ELR (cell line): ENCODE measurements at regions not wholly inside any gene's neighbourhood (a gene's known extent, or its start where the extent isn't known, plus 50 kb on each side); places are given as distances from the start of the nearest gene placed in this dataset.
A peak's percentile ranks its signal among the peaks of the same experiment; 100 is the strongest.

ENCODE experiments used
- DNase-seq: peaks from one replicate; pipeline ENCODE4 v3.0.0-alpha.2; 2015; ENCODE audit warnings: low read depth

- DNase-seq = no peak
Measured at GRCh38 chr1:57868239-57868638, 444.4 kb upstream of the DAB1 start.

GRCh38 chr1:57866998-57867397 is 443.1 kb upstream of the DAB1 start:
- no peak for DNase-seq

GRCh38 chr1:57860931-57861565 is 437.2 kb upstream of the DAB1 start:
- DNase-seq = no peak

GRCh38 chr1:57860325-57860724 is 436.5 kb upstream of the DAB1 start:
- DNase-seq = no peak

DNA sequence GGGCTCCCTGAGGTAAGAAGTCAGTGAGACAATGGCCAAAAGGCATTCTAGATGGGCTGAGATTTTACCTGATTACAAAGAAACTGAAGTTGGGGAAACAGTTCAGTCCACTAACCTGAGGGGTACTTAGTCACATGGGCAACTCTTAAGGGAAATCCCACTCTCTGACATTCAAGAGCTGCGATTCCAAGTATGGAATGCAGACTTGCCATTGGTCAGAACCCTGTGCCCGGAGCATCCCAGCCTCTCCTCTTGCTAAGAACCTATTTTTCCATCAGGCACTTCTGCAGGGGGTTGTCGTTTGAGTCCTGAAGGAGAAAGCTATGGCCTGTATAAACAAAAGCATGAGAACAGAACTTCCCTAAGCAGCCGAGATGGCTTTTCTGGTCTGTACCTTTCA is 434.9 kb upstream of the DAB1 start:
- no peak for DNase-seq

DNA sequence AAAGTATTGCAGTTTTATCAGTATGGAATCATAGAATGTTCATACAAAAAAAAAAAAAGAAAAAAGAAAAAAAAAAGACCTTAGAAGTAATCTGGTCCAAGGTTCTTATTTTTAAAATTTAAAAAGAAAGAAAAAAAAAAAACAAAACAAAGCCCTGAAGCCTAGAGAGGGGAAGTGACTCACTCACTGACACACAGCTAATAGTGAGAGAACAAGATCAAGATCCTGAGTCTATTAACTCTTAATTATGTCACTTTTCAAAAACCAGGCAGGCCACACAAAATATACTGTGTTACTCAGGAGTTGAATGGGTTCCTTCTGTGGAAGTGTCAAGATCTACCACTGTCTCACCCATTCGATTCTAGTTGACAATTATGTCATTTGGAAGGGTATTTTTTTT is 433.9 kb upstream of the DAB1 start:
- peak; percentile 2 for DNase-seq

DNA sequence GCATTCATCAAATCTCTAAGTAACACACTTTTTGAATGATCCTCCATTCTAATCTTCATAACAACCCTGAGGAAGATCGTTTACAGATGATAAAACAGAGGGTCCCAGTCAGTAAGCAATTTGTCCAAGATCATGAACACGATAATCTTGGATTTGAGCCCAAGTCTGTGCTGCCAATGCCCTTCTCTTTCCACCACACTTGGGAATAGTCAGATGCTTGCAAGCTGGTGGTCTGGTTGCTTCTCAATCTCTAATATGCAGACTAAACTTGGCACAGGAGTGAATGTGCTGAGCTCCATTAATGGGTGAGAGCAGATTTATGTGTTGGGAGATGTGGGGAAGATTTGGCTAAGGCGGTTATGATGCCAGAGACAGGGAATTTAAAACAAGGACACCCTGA is 430.6 kb upstream of the DAB1 start:
- DNase-seq = no peak

DNA sequence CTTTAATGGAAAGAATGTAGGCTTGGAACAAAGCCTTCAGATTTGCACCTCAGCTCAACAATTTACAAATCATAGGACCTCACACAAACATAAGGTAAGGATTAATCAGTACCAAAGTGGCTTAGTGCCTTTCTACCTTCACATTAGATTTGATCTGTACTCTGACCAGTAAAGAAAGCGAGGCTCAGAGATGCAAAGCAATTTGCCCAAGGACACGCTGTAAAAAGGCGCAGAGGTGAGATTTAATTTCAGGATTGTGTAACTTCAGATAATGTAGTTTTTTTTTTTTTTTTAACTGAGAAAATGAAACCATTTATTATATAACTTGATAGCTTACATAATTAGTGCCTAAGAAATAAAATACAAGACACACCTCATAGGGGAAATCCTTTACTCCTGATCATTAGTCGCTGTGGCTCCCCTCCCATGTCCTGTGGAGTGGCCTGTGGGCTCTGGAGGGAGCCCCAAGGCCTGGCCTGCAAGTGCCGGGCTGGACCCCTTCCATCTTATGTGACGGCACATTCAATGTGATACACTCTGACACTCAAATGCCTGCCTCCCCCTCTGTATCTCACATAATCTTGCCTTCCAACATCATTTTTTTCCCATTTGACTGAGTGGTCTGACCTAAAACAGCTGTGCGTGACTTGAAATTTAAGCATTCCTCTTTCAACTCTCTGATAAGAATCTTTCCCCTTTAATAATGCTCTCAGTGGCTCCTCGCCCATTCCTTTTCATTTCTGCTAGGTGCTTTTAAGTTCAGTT is 426.5 kb upstream of the DAB1 start:
- DNase-seq = no peak

- DNase-seq = no peak
Measured at GRCh38 chr1:57848406-57848805, 424.5 kb upstream of the DAB1 start.

GRCh38 chr1:57845041-57845440 is 421.2 kb upstream of the DAB1 start:
- no peak for DNase-seq

- DNase-seq = no peak
Measured at GRCh38 chr1:57844382-57844980, 420.6 kb upstream of the DAB1 start.

DNA sequence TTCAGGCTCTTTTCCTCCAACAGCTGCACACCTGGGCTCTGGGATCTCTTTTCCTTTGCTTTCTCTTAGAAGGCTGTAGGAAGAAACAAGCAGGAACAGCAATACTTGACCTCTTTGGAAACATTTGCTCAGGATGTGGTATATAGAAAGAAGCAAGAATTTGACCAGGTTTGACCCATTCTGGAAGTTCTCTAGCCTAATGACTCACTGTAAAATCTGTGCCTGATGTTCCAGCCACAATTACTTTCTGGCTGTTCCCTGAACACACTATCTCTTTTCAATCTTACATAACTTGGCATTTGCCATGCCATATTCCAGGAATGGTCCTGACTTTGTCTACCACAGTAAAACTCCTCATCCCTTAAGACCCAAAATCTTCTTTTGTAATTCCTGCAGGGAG is 419.9 kb upstream of the DAB1 start:
- no peak for DNase-seq

DNA sequence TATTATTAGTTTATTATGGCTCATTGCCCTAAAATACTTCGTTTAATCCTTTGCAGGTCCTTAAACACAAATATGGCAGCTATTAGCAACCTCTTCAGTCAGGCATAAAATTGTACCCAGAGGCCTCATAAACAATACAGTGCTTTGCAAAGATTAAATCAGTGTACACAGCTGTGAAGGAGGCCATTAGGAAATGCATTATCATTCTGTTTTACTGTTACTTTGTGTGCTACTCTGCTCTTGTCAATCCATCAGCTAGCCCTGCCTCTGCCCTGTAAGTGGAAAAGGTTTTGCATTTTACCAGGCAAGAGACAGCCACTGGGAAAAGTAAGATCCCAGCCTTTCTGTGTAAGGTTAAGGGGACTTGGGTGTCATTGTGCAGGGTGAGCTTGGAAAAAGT is 415.7 kb upstream of the DAB1 start:
- no peak for DNase-seq

DNA sequence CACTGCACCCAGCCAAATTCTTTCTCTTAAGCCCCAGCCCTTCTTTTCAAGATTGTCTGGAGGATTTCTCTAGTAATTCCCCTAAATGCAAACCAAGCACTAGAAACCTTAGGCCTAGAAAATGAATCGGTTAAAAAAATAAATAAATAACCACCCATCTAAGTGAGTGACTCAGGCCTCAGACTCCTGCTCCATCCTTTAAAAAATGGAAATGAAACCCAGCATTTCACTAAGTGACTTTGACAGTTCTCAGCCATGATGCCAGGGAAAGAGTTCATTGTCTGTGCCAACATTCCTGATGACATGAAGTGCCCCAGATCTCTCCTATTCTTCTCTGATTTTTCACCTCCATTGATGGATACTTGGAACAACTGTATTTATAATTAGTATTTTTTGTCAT is 415.2 kb upstream of the DAB1 start:
- DNase-seq = no peak

DNA sequence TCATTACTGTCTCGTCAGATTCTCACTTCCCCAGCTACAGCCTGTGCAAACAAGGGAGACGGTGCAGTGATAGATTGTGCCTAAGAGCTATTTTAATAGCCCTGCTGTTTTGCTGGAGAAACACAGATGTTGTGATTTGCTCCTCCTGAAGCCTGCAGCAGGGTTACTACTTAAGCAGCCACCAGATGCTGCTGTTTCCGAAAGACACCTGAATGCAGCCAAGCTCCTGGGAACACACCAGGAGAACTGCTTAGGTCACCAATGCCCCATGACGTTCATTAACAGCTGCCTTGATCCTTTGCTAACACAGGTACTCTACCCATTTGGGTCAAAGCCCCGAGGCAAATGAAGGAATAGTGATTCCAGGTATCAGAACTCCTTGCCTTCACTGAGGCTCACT is 411.8 kb upstream of the DAB1 start:
- no peak for DNase-seq

DNA sequence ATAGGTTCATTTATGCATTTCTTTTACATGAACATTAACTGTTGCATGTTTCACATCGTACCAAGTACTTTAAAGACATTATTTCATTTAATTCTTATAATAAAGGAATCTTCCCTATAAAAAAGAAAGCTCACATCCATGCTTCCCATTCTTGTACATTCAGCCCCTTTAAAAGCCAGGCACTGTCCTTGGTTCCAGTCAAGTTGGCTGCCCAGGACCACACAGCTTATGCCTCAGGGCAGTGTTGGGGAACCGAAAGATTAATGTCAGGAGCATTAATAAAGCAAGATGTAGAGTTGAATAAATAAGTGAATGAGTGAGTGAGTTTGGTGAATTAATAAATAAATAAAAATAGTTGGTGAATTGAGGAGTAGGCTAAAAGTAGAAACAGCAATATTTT is 409.4 kb upstream of the DAB1 start:
- no peak for DNase-seq

DNA sequence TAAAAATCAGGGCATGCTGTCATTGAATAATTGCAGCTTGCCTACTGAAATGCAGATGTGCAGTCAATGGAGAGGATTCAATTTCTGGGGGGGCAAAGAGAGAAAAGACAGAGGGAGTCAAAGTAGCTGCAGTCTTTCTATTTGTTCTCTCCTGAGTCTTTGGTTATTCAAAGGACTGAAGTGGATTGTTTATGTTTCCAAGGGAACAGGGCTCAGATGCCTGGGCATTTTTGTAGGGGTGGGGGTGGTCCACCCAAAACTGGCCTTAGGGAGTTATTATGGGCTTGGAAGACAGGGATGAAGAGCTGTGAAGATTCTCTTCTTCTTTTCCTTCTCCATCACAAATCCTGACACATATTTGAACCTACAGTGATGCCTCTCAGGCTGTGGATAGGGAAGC is 408.8 kb upstream of the DAB1 start:
- DNase-seq = no peak

DNA sequence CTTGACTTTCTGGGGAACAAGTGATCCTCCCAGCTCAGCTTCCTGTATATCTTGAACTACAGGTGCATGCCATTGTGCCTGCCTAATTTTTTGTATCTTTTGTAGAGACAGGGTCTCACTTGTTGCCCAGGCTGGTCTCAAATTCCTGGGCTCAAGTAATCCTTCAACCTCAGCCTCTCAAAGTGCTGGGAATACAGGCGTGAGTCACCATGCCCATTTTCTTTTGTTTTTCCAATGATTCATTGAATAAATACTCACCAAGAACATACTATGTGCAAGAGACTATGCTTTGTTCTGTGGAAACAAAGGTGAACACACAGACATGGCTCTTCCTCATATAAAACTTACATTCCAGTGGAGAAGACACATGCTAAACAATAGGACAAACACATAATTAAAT is 407.8 kb upstream of the DAB1 start:
- DNase-seq = peak; percentile 19

- DNase-seq = no peak
Measured at GRCh38 chr1:57826535-57826934, 402.7 kb upstream of the DAB1 start.

GRCh38 chr1:57824535-57824934 is 400.7 kb upstream of the DAB1 start:
- no peak for DNase-seq

DNA sequence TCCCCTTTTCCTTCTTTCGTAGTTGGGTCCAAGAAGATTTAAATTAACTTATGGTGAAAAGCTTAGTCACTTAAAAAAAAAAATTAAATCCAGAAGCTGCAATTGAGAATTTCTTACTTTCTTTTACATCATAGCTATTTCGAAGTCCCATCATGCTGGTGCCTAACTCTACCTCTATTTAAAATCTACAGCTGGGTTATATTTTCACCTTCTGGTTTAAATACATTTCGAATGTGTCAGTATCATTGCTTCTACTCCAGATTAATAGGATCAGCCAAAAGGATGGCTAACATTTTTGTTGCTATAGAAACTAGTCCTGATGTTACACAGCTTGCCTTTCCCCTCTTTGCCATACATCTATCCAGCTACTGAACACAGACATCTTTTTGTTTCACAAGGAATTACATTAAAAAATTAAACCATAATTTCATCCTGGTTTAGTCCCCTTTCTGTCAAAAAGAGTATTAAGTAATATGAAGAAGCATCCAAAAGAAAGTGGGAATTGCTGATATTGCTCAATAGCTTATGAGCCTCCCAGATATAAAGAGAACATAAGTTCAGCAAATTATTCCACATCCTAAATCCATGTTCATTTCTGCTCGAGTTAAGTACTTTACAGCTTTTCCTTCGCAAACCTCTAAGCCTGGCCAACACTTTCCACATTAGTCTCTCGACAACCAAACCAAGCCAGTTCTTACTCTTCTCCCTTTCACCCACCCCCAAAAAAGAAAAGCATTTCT is 396.7 kb upstream of the DAB1 start:
- no peak for DNase-seq

GRCh38 chr1:57819893-57820292 is 396.0 kb upstream of the DAB1 start:
- no peak for DNase-seq

DNA sequence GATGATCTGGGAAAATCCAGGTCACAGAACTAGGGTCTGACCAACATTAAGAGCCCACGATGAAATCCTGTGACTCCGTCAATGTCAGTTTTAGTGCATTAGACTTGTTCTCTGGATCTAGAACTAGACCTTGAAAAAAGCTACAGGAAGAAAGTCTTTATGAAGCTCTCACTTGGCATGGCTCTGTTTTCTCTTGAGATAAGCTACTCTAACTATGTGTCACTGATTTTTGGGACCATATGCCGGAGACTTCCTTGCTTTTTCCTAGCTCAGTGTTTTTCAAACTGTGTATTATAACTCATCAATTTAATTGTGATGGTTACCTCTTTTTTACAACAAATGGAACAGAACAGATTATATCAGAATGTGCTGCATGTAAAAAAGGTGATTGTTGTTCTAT is 379.7 kb upstream of the DAB1 start:
- no peak for DNase-seq
